Activated naive CD4-positive, alpha-beta T cell treated with Interleukin-2 at 50 U/mL for 16 hours (primary cell): ENCODE measurements at regions not wholly inside any gene's neighbourhood (a gene's known extent, or its start where the extent isn't known, plus 50 kb on each side); places are given as distances from the start of the nearest gene placed in this dataset.
"Not testable (repeated sequence)": the region's sequence is repeated elsewhere in the genome, so short reads cannot be mapped to it uniquely, and the experiment has no call there.

Experiments used
- DNase-seq: peaks from one replicate; pipeline ENCODE4 v3.0.0-alpha.2; 2020

DNA sequence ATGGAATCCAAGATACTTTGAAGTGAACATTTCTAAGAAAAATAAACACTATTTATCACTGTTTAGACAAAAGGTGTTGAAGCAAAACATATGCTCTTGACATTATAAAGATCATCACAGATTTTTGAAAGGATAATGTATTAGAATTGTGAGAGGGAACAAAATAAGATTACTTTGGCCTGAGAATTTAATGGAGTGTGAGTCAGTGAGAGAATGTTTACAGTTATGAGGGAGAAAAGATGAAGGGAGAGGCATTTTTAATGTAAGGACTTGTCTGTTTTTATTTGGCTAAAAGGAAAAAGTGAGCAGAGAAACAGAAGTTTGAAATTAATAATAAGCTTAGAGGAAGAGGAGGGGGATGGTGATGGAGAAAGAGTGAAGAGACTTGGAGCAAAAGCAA lies 1010.1 kb downstream of the EFNA5 start:
- DNase-seq: no peak

DNA sequence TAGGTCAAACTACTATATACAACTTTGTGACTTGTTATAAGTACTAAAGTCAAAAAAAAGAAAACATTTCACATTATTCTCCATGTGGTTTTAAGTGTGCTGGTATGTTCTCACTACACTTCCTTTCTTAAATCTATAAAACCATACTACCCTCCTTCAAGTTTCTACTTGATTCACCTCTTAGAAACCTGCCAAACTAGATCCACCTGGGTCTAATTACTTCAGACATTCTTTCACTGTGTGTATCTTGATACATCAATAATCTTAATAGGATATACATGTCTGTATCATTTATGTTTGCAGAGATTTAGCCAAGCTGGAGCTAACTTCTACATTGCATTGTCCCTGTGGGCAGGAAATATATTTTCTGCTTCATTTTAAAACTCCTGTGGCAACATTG lies 1012.6 kb downstream of the EFNA5 start:
- DNase-seq: no peak

DNA sequence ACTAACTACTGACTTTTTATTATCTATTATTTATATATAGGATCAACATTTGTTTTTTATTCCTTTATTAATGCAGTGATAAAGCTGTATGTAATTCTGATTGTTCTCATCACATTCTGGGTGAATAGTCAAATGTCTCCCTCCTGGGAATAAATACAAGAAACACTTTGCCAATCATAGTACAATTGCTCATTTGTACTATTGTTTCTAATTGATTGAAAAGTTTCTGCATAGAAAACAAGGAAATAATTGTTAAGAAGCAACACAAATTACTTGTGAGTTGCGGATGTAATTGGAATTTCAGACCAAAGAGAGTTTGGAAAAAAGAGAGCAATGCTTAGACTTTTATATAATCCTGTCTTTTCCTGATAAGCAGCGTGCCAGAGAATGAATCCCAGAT lies 1013.9 kb downstream of the EFNA5 start:
- DNase-seq: no peak

DNA sequence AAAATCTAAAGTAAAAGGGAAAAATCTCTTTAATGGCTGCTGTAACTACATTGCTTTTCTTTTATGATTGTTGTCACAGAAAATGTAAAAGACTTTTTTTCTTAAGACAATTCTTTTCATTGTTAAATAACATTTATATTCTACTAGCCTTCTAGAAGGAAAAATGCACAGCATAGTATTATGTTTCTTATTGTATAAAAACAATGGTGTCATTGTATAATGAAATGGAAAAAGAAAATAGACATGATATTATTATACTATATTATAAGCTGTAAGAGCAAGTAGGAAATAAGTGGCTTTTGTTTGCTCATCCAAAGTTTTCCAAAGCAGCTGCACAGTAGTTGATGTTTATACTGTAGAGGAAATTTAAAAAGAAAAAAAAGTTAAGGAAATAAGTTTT lies 1021.7 kb downstream of the EFNA5 start:
- DNase-seq: no peak

DNA sequence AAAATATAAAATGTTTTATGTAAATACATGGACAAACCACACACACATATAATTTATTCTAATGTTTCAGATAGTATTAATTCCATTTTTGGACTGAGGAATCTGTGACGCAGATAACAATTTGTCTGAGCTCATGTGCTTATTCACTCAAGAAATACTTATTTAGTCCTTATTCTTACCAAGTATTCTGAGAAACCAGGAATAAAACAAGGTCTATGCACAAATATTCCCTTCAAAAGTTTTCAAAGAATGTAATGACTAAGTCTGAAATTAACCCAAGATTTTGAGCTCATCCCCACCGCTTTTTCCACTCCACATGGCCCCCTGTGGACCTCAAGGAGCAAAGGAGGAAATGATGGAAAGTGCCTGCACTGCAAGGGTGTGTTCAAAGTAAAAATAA lies 1022.3 kb downstream of the EFNA5 start:
- DNase-seq: no peak

DNA sequence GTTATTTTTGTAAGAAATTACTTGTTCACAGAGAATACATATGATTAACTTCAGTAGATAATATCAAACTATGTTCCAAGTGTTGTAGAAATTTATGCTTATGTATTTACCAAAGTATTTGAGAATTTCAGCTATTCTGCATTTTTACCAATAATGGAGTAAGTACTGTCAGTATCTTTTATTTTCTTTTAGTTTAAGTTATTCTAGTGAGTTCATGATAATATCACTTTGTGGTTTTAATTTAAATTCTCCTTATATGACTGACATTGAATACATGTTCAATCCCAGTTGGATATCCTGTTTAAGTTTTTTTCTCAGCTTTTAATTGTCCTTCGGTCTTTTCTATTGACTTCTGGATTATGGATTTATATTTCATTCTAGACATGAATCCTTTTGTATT lies 1024.6 kb downstream of the EFNA5 start:
- DNase-seq: no peak

DNA sequence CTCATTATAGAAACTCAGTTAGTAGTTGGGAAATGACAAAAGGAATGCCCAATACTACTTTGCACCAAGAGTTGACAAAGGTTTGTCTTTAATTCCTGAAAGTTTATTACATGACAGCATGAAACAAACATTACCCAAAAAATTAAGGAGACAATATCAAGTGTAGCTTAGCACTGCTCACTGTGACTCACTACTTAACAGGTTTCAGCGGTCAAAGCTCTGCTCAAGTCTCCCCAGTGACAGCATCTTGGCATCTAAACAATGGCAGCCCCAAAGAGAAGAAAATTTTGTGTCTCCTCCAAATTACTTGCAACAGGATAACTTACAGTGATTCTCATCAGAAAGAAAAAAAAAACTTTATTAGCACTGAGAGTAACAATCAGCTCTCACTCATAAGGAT lies 1030.2 kb downstream of the EFNA5 start:
- DNase-seq: no peak

DNA sequence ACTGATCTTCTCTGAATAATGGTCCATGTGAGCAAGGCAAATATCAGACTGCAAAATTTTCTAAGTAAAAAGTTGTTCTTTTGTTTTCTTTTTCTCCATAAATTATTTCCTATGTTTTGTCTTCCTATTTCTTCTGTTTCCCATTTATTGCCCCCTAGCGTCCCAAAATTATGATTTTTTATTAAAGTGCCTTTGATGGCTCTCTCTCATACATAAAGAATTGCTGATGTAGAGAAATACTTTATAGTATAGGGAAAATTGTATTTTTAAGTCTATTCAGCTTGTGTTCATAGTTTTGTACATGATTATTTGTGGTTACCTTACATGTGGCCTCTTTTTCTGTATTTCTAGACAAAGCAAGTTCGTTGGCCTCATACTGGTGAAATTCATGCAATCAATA lies 1031.2 kb downstream of the EFNA5 start:
- no peak for DNase-seq

DNA sequence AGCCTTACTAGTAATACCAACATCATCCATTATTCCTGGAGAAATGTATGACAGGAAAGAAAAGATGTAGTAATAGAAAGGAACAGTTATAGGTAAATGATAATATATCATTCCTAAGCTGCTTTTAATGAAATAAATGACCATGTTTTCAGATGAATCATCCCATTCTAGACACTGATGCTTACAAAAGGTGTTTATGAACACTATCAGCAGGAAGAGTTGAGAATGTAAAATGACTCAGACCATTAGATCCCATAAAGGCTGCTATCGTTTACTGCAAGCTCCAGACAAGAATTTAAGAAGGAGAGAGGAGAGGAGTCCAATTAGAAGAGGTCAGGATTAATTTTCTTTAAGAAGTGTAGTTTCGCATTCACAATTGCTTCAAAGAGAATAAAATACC lies 1033.5 kb downstream of the EFNA5 start:
- no peak for DNase-seq

DNA sequence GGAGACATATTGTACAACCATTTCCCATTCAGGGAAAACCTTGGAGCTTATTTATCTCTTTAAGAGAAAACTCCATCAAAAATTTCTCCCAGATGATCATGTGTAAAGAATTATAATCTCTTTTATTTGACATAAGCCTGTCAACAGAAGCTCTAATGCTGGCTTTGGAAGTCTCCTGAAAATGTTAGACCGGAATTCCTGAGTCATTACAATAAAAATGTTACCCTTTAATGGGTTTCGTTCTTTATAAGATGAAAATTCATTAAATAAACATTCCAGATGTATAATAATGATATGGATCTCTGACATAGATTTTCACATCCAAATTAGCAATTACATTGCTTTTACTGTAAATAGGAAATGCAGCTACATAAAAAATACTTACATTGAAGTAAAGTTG lies 1036.4 kb downstream of the EFNA5 start:
- no peak for DNase-seq

DNA sequence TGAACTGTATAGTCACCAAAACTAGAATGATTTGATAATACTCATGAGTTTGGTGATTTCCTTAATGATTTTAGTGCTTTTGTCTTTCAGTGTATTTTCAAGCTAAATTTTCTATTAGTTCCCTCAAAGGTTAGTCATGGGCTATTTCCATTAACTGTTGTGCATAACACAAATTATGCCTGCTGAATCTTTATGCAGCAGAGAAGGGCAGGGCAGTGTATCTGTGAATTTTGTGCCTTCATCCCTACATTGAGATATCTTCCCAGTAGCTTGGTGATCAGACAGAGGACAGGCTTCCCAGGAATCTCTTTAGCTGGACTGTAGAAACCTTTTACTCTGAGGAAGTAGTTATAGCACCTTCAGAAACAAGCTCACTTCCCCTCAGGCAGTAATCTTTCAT lies 1036.9 kb downstream of the EFNA5 start:
- no peak for DNase-seq

DNA sequence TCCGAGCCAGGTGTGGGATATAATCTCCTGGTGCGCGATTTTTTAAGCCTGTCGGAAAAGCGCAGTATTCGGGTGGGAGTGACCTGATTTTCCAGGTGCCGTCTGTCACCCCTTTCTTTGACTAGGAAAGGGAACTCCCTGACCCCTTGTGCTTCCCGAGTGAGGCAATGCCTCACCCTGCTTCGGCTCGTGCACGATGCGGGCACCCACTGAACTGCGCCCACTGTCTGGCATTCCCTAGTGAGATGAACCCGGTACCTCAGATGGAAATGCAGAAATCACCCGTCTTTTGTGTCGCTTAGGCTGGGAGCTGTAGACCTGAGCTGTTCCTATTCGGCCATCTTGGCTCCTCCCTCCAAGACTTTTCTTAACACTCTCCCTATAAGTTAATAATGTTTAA lies 1042.3 kb downstream of the EFNA5 start:
- not testable (repeated sequence) for DNase-seq

DNA sequence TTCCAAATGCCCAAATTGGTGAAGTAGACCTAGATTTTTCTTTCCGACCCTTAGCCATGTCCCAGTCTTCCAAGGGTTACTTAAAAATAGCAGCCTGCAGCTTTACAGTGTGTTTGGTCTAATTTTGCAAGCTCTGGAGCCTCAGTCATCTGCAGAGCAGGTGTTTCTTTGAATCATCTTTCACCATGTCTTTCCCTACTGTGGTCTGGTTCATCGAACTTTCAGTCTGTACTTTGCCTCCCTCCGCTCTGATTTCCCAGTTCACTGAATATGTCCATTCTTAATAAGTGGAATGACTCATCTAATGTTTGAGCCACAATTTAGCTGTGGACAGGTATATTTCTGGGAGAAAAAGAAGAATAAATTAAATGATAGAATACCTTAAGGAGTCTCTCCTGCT lies 1060.7 kb downstream of the EFNA5 start:
- DNase-seq: no peak

DNA sequence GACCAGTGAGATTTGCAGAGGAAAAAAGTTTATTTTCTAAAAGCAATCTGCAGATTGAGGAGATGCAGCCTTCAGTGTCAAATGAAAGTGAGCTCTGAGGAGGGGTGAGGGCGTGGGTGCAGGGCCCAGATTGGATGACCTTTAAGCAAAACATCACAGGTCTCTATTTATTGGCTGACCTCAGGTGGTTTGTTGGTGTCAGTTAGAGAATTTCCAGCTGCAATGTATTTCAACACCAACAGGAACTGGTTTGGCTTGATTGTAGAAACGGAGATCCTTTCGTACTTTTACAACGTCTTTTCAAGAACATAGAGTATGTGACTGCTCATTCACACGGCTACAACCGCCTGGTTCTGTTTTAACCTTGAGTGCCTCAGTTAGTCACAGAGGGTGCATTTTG lies 1069.1 kb downstream of the EFNA5 start:
- DNase-seq: no peak

DNA sequence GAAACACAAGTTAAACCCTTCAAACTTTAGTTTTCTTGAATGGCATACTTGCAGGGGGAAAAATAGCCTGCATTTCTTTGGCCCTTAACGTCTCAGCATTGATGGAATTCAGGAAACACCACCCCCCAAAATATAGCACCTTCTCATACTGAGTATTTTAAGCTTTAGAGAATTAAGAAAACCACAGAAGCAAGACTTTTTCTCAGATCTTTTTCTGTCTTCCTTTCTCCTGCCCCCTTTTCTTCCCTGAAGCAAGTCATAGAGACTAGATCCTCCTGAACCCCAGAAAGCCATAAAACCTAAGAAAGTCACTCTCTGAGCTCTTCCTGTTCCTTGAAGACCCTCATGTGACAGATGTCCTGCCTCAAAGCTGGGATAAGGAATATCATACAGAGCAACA lies 1069.9 kb downstream of the EFNA5 start:
- DNase-seq: no peak

DNA sequence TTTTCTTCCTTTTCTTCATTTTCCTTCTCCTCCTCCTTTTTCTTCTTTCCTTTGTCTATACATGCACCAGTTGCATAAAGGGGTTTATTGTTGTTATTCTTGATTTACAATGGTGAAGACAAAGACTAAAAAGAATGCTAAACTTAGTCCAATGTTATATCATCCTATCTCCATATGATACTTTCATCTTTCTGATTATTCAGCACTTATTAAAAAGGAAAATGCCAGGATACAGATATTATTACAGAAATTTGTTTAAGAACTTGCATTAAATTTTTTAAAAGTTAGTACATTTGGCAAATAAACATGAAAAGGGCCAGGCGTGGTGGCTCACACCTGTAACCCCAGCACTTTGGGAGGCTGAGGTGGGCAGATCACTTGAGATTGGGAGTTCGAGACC lies 1074.9 kb downstream of the EFNA5 start:
- no peak for DNase-seq

DNA sequence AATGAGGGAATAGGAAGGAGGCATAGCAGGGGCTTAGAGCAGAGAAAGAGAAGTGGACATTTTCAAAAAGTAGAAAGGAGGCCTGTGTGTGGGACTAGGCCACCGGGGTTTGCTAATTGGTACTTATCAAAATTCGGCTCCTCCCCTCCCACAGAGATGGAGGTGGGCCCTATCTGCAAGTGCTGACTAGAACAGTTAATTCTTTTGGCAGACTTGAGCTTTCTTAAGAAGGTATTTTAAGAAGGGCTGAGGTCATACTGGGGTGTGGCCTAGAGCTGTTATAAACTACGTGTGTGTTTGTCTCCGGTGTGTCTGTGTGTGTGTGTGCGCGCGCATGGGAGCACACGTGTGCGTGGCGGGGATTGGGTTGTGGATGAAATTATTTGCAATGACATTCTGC lies 1086.5 kb downstream of the EFNA5 start:
- DNase-seq: no peak

DNA sequence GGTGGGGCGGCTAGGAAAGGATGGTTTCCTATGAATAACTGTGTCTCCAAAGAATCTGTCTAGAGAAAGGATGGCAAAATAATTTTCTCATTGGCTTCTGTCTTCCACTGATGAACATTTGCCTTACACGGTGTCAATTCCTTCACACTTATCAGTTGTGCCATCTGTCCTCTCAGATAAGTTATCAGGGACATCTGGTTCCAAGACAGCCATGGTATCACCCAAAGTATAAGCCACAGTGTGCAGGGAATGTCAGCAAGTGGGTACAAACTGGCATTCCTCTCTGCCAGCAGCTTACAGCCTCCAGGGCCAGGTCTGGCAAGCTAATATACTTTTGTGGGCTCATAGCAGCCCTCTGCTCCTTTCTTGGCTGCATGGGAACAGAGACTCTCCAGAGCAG lies 1092.0 kb downstream of the EFNA5 start:
- DNase-seq: no peak

DNA sequence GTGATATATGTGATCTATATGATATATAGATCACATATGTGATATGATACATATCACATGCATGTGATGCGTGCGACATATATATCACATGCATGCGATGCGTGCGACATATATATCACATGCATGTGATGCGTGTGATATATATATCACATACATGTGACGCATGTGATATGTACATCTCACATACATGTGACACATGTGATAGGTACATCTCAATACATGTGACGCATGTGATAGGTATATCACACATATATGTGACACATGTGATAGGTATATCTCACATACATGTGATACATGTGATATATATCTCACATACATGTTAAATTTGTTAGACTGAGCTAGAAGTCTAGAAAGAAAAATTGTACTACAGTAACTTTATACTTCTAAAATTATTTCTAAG lies 1095.9 kb downstream of the EFNA5 start:
- no peak for DNase-seq

DNA sequence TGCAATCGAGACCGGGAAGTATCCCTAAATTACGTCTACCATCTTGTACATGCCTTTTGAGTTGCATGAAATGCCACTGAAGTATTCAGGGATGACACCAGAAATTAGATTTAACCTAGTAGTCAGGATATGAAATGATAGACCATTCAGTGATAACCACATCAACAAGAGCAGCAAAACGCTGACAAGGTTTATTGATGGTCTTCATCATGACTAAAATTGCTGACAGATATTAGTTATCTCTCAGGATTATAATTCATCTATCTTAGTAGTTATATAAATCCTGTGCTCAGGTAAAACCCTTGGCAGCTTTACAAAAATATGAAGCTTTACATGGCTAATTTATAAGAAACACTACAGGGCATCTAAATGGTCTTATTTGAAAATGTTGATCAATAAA lies 1104.7 kb downstream of the EFNA5 start:
- no peak for DNase-seq

DNA sequence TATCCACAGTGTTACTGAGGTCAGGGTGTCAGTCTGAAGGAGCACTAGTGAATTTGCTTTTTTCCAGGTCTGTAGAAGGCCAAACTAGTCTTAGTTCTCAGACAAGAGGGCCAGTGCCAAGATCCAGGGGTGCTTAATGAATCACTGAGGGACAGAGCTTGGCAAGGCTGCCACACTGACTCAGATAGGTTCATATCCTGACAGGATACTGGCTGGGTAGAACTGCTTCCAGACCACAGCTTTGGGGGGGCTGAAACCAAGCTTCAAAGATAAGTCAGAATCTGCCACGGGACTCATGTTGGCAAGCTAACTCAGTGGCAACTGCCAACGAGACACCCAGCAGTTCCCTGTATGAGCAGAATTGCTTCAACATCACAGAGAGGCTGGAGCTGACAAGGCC lies 1125.4 kb downstream of the EFNA5 start:
- no peak for DNase-seq

DNA sequence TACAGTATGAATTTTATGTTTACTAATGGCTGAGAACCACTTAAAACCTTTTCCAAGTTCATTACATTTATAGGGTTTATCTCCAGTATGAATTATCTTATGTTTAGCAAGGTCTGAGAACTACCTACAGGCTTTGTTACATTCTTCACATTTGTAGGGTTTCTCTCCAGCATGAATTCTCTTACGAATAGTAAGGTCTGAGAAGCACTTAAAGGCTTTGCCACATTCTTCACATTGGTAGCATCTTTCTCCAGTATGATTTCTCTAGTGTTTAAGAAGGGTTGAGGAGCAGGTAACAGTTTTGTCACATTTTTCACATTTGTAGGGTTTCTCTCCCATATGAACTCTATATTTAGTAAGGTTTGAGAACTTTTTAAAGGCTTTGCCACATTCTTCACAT lies 1127.4 kb downstream of the EFNA5 start:
- DNase-seq: no peak

DNA sequence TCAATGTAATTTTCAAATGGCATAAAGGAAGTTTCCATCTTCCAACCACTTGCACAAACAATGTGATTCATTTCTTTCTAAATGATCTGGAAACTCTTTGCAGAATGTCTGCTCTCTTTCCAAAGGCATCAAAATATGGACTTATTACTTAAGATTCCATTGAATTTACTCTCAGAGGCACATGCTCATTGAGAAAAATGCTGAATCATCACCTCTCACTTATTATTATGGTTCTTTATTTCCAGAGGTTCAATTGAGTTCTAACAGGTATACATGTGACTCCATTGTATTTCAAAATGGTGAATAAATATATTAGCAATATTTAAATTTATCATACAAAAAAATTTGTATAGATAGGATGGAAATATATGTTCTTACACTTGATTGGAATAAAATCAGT lies 1140.6 kb downstream of the EFNA5 start:
- no peak for DNase-seq

DNA sequence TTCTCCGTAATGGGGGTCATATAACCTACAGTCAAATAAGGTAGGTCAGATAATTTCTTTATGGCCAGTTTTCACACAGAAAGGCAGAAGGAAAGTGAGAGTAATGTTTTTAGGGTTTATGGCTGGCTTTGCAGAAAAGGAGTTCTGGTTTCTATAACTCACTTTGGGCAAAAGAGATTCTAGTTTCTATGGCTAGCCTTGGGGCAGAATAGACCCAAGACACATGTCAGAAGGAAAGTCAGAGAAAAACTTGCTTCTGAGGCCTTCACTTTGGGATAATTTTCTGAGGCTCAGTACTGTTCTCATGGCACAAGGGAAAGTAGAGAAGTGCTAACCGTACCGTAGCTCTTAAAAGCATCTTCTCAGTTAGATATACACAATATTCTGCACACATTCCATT lies 1145.3 kb downstream of the EFNA5 start:
- DNase-seq: no peak

DNA sequence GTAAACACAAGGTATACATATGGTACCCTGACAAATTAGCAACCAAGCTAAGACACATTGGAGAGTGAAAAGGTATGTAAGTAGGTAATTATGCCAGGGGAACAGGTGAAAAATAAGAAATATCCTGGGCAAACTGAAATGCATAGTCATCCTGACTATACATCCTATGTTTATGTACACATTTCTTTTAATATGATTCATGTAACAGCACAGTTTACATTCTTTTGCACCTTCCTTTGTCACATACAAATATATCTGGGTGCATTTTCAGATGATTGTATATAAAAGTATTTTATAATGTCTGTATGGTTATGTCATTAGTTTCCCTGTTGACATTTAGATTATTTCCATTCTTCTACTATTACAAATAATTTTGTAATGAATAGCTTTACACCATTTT lies 1146.9 kb downstream of the EFNA5 start:
- DNase-seq: no peak

DNA sequence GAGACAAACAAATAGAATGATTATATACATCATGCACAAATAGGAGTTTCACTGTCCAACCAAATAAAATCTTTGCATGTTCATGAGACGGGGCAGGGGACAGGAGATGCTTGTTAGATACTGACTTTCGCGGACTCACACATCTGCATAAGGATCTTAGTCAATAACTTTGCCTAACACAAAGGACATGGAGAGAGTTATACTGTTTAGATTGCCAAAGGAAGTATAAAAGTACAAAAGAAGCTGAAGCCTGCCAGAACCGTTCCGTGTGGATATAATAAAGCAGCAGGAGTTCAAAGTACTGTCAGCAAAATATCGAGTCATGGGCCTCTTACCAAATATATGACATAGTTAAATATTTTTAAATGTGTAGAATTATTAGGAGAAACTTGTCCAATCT lies 1148.4 kb downstream of the EFNA5 start:
- DNase-seq: no peak

DNA sequence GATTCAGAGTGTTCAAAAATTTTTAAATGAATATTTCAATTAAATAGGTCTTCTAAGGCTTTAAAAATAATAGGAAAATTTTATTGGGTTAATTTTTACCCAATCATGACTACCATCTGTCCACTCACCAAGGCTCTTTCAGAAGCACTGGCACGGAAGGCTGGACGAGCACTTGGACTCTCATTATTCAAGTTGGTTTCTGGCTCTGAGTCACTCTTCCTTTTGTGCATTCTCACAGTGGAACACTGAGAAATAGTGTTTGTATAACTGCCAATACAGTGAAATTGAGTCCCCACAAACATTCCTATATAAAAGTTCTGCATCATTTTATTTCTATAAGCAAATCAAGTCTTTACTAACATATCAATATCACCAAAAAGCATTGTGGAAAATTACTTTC lies 1149.0 kb downstream of the EFNA5 start:
- DNase-seq: no peak
